Keratinocyte (primary cell): ENCODE measurements at regions not wholly inside any gene's neighbourhood (a gene's known extent, or its start where the extent isn't known, plus 50 kb on each side); places are given as distances from the start of the nearest gene placed in this dataset.
A peak's percentile ranks its signal among the peaks of the same experiment; 100 is the strongest.

Experiments used
- DNase-seq: peaks from one replicate; pipeline ENCODE4 v3.0.0-alpha.2; 2011; ENCODE audit warnings: low read depth, missing footprints, low spot score
- FAIRE-seq: peaks from 2 replicates; lab custom pipeline; 2011; peaks lifted over from hg19 to GRCh38; lab: Jason Lieb, UNC
- H2AFZ ChIP-seq: 2 replicates; pipeline ENCODE4 v1.6.0; 2012; ENCODE audit warnings: low read length, control low read depth, inconsistent platforms; ENCODE audit not compliant: control insufficient read depth
- H3K27ac ChIP-seq: 2 replicates; pipeline ENCODE4 v1.5.1; 2011; ENCODE audit warnings: low read length; ENCODE audit not compliant: control insufficient read depth, insufficient read depth
- H3K27me3 ChIP-seq: 3 replicates; pipeline ENCODE4 v1.6.0; 2011; ENCODE audit warnings: low read length; ENCODE audit not compliant: control insufficient read depth, insufficient read depth; ENCODE audit errors: extremely low read depth
- H3K36me3 ChIP-seq, 2 experiments: 2 replicates in 1 of 2; 3 replicates in 1 of 2; pipeline ENCODE4 v1.5.1; 2011; ENCODE audit warnings: low read length in 2 of 2, mild to moderate bottlenecking in 1 of 2; ENCODE audit not compliant: control insufficient read depth in 2 of 2, insufficient read depth in 2 of 2; ENCODE audit errors: extremely low read depth in 1 of 2
- H3K4me1 ChIP-seq: 3 replicates; pipeline ENCODE4 v1.5.1; 2011; ENCODE audit warnings: low read length; ENCODE audit not compliant: control insufficient read depth, insufficient read depth; ENCODE audit errors: extremely low read depth
- H3K4me2 ChIP-seq: 3 replicates; pipeline ENCODE4 v1.6.0; 2011; ENCODE audit warnings: low read depth, low read length; ENCODE audit not compliant: control insufficient read depth, insufficient read depth; ENCODE audit errors: extremely low read depth
- H3K4me3 ChIP-seq, 3 experiments: fragments of 200-600 bp in 1 of 3; sonication (generic) in 1 of 3; 2 replicates in 2 of 3; 3 replicates in 1 of 3; pipeline ENCODE4 v1.5.1; 2011 to 2016; ENCODE audit warnings: low read length in 3 of 3, mild to moderate bottlenecking in 3 of 3, control low read depth in 2 of 3, inconsistent platforms in 1 of 3, low read depth in 1 of 3, mixed read lengths in 1 of 3, mixed run types in 1 of 3, moderate library complexity in 1 of 3; ENCODE audit not compliant: control insufficient read depth in 2 of 3, insufficient read depth in 2 of 3; ENCODE audit errors: extremely low read depth in 1 of 3
- H3K79me2 ChIP-seq: 2 replicates; pipeline ENCODE4 v1.6.0; 2012; ENCODE audit warnings: low read length; ENCODE audit not compliant: control insufficient read depth, insufficient read depth
- H3K9ac ChIP-seq: 3 replicates; pipeline ENCODE4 v1.6.0; 2011; ENCODE audit warnings: low read length; ENCODE audit not compliant: control insufficient read depth, insufficient read depth; ENCODE audit errors: extremely low read depth
- H3K9me1 ChIP-seq: 3 replicates; pipeline ENCODE4 v1.6.0; 2011; ENCODE audit warnings: low read length; ENCODE audit not compliant: control insufficient read depth, insufficient read depth; ENCODE audit errors: extremely low read depth
- H3K9me3 ChIP-seq: 2 replicates; pipeline ENCODE4 v1.5.1; 2012; ENCODE audit warnings: low read depth, low read length; ENCODE audit not compliant: control insufficient read depth
- H4K20me1 ChIP-seq: 3 replicates; pipeline ENCODE4 v1.6.0; 2011; ENCODE audit warnings: low read length; ENCODE audit not compliant: control insufficient read depth, insufficient read depth; ENCODE audit errors: extremely low read depth
- CTCF ChIP-seq, 3 experiments: IDR thresholded peaks in 1 of 3; conservative IDR thresholded peaks in 1 of 3; optimal IDR thresholded peaks in 1 of 3; 2 replicates in 2 of 3; 3 replicates in 1 of 3; pipeline versions ENCODE3 to v1.5.1; 2011; ENCODE audit warnings: low read length in 3 of 3, mild to moderate bottlenecking in 3 of 3, moderate library complexity in 2 of 3, control low read depth in 1 of 3, inconsistent platforms in 1 of 3; ENCODE audit not compliant: insufficient read depth in 2 of 3; ENCODE audit errors: extremely low read depth in 1 of 3
- EZH2 ChIP-seq: IDR thresholded peaks from one replicate; pipeline ENCODE4 v1.6.1; 2012; ENCODE audit warnings: inconsistent platforms, mild to moderate bottlenecking, low read length, moderate library complexity
- dilution Hi-C: fragments of 300-500 bp; cut with MboI; formaldehyde crosslinking; loops from one replicate; pipeline ENCODE4 v1.7.0; 2020; ENCODE audit warnings: low sequenced_read_pairs; ENCODE audit not compliant: extremely low pct_ligation_motif_present

- Histone ChIP-seq H3K4me3 (no peak overlapping the region), H3K27ac (no peak overlapping the region), H3K27me3 (no peaks in the 10 kb centered on the region), H3K9me3 (no peaks in the 10 kb centered on the region), H4K20me1 (peaks cover 6% of the 10 kb centered on the region), H3K9me1 (no peaks in the 10 kb centered on the region), H3K36me3 (peaks cover 2 to 8% of the 10 kb centered on the region in 2 experiments), H3K4me1 (peaks cover 17% of the 10 kb centered on the region), H3K79me2 (no peaks in the 10 kb centered on the region), H2AFZ (no peak overlapping the region), H3K4me2 (no peak overlapping the region), H3K9ac (no peak overlapping the region)
- DNase-seq = no peak
- peak; percentile 71 for FAIRE-seq
- dilution Hi-C loops = no loop called here
- TF ChIP-seq EZH2 (no peak), CTCF (optimal IDR thresholded peaks at IDR 0.05 in 1 of 3, IDR thresholded peaks at IDR 0.05 in 1 of 3, conservative IDR thresholded peaks at IDR 0.05 in 1 of 3; ENCODE audit: extremely low read depth in 1 of 3, insufficient read depth in 2 of 3, low read length in 3 of 3) (no peak)
These were observed 178.7 kb downstream of the KATNIP start for GRCh38 chr16:27728691-27729090.

- Histone ChIP-seq H3K9ac (no peak overlapping the region), H3K9me3 (no peaks in the 10 kb centered on the region), H3K79me2 (no peaks in the 10 kb centered on the region), H3K27ac (no peak overlapping the region), H3K4me1 (peaks cover 9% of the 10 kb centered on the region), H3K4me2 (no peak overlapping the region), H3K27me3 (no peaks in the 10 kb centered on the region), H3K4me3 (no peak overlapping the region), H2AFZ (no peak overlapping the region), H4K20me1 (peaks cover 6% of the 10 kb centered on the region), H3K9me1 (no peaks in the 10 kb centered on the region), H3K36me3 (peaks cover 3 to 8% of the 10 kb centered on the region in 2 experiments)
- DNase-seq (no peak), FAIRE-seq (no peak)
- dilution Hi-C loops = no loop called here
- TF ChIP-seq EZH2 = no peak
- no peak for TF ChIP-seq CTCF (optimal IDR thresholded peaks at IDR 0.05 in 1 of 3, IDR thresholded peaks at IDR 0.05 in 1 of 3, conservative IDR thresholded peaks at IDR 0.05 in 1 of 3; ENCODE audit: extremely low read depth in 1 of 3, insufficient read depth in 2 of 3, low read length in 3 of 3)
These were observed 179.8 kb downstream of the KATNIP start for GRCh38 chr16:27729516-27730304.
